Spleen (tissue), 7 donors: ENCODE measurements at regions not wholly inside any gene's neighbourhood (a gene's known extent, or its start where the extent isn't known, plus 50 kb on each side); places are given as distances from the start of the nearest gene placed in this dataset.

Source experiments
- CTCF ChIP-seq, 11 experiments: fragments of 200-600 bp in 7 of 11; fragments of 450-650 bp in 4 of 11; sonication (generic) in 4 of 11; IDR thresholded peaks in 8 of 11; conservative IDR thresholded peaks in 3 of 11; 1 replicate in 7 of 11; 2 replicates in 4 of 11; pipeline versions ENCODE4 v1.4.0 to v1.8.0; 2016 to 2021; ENCODE audit warnings: antibody characterized with exemption in 11 of 11, inconsistent platforms in 4 of 11, mild to moderate bottlenecking in 1 of 11
- POLR2A ChIP-seq, 3 donors: fragments of 450-650 bp; IDR thresholded peaks; one replicate each; pipeline ENCODE4 v1.5.1; 2017; ENCODE audit warnings: antibody characterized with exemption in 3 of 3, mild to moderate bottlenecking in 1 of 3
- donor health status: DM: no; HTN: no; CAD: no; lungs with moderate emphysema.
- donor health status: DM: no; HTN: no; CAD: no.
- donor health status: DM: no; HTN: no; CAD: no.

GRCh38 chr11:90555477-90555876 lies 332.6 kb upstream of the CHORDC1 start:
- TF ChIP-seq CTCF (IDR thresholded peaks at IDR 0.05 in 8 of 11, conservative IDR thresholded peaks at IDR 0.05 in 3 of 11) (no peak), POLR2A (IDR thresholded peaks at IDR 0.05) (no peak)
